AG04450 (cell line): ENCODE measurements at regions not wholly inside any gene's neighbourhood (a gene's known extent, or its start where the extent isn't known, plus 50 kb on each side); places are given as distances from the start of the nearest gene placed in this dataset.

Source experiments
- CTCF ChIA-PET: fragments of 300-600, 350-600 bp; formaldehyde crosslinking; extraction: SDS; loops from one replicate; lab custom pipeline; 2022; ENCODE audit warnings: antibody characterized with exemption, inconsistent platforms; lab: Charles Lee
- POLR2A ChIA-PET: fragments of 350-600 bp; formaldehyde crosslinking; extraction: SDS; loops from one replicate; lab custom pipeline; 2021; ENCODE audit warnings: antibody characterized with exemption, inconsistent platforms; lab: Yijun Ruan, JAX
- DNase-seq: peaks from one replicate; pipeline ENCODE4 v3.0.0-alpha.2; 2011; ENCODE audit warnings: low read depth, low spot score
- H3K27ac ChIP-seq: one replicate; pipeline ENCODE4 v1.5.1; 2012; ENCODE audit warnings: low read depth, low read length, control low read depth
- H3K27me3 ChIP-seq: one replicate; pipeline ENCODE4 v1.6.0; 2012; ENCODE audit warnings: low read length; ENCODE audit not compliant: control insufficient read depth, insufficient read depth
- H3K4me3 ChIP-seq: 2 replicates; pipeline ENCODE4 v1.5.1; 2011; ENCODE audit warnings: mild to moderate bottlenecking, low read depth, low read length, control low read depth
- H3K9me3 ChIP-seq: 2 replicates; pipeline ENCODE4 v1.5.1; 2012; ENCODE audit warnings: low read length; ENCODE audit not compliant: control insufficient read depth, insufficient read depth
- TF ChIP-seq, protein P1 (sequence below): IDR thresholded peaks from 2 replicates; pipeline ENCODE4 v1.5.1; 2011; ENCODE audit warnings: low read depth, low read length, control low read depth, inconsistent platforms

DNA sequence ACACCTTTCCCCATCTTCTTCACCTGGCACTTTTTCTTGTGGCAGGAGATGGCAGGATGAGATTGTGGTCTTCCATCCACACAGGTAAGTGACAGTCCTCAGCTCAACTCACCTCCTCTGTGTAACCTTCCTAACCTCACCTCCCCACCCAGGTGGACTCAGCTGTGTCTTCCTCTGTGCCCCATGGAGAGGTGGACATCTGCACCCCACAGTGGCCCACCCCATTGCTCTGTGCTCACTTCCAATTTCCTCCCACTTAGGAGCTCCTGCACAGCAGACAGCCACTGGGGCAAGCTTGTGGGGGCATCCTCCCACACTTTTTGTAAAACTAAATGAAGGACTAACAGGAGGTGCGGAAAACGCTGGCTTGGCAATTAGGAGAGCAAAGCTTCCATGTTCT, 61.6 kb downstream of the MSX1 start:
- Histone ChIP-seq H3K27ac (no peak overlapping the region), H3K27me3 (no peaks in the 10 kb centered on the region), H3K4me3 (no peak overlapping the region), H3K9me3 (no peaks in the 10 kb centered on the region)
- CTCF ChIA-PET = no interaction called here
- TF ChIP-seq, protein P1, sequence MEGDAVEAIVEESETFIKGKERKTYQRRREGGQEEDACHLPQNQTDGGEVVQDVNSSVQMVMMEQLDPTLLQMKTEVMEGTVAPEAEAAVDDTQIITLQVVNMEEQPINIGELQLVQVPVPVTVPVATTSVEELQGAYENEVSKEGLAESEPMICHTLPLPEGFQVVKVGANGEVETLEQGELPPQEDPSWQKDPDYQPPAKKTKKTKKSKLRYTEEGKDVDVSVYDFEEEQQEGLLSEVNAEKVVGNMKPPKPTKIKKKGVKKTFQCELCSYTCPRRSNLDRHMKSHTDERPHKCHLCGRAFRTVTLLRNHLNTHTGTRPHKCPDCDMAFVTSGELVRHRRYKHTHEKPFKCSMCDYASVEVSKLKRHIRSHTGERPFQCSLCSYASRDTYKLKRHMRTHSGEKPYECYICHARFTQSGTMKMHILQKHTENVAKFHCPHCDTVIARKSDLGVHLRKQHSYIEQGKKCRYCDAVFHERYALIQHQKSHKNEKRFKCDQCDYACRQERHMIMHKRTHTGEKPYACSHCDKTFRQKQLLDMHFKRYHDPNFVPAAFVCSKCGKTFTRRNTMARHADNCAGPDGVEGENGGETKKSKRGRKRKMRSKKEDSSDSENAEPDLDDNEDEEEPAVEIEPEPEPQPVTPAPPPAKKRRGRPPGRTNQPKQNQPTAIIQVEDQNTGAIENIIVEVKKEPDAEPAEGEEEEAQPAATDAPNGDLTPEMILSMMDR = no peak
- POLR2A ChIA-PET = no interaction called here
- DNase-seq = no peak

DNA sequence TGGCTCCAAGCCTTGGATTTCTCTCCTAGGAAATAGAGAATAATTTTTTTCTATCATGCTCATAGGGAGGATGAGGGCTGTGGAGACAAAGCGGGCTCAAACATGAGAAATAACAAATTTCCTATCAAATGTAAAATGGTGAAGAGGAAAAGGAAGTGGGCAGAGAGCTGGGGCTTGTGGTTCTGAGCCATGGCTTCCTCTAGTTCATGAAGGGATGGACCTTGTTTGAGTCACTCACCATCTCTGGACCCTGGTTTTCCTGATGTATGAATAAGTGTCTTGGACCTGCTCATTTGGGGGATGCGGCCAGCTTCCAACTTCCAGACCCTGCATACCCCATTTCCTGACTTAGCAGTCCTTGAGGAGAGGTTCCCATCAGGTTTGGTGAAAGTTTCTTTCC, 63.0 kb downstream of the MSX1 start:
- TF ChIP-seq, protein P1 = no peak
- Histone ChIP-seq H3K9me3 (no peaks in the 10 kb centered on the region), H3K4me3 (no peak overlapping the region), H3K27me3 (no peaks in the 10 kb centered on the region), H3K27ac (no peak overlapping the region)
- CTCF ChIA-PET = interaction anchor here (0.6 kb wide), 1 partner anchor 671 kb away, joined by 4 read pairs; no protein-coding TSS in a partner anchor
- POLR2A ChIA-PET = no interaction called here
- no peak for DNase-seq

DNA sequence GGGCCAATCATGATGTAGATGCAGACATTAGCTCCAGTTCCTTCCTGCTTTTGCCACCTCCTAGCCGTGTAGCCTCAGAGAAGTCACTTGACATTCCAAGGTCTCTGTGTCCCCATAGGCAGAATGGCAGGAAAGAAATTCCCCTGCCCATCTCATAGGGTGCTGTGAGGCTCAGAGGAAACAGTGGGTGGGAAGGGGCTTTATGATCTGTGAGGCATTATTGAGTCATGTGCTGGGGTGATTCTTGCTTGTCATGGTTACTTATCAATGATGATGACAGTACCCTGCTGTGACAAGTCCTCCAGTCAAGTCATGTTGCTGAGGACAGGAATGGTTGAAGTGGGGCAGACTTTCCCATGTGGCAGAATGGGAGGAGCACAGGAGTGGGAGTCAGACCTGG, 63.7 kb downstream of the MSX1 start:
- ChIA-PET CTCF (no interaction called here), POLR2A (no interaction called here)
- H3K27ac ChIP-seq = no peak overlapping the region
- no peaks in the 10 kb centered on the region for H3K9me3 ChIP-seq
- TF ChIP-seq, protein P1 = no peak
- H3K4me3 ChIP-seq = no peak overlapping the region
- no peak for DNase-seq
- no peaks in the 10 kb centered on the region for H3K27me3 ChIP-seq

DNA sequence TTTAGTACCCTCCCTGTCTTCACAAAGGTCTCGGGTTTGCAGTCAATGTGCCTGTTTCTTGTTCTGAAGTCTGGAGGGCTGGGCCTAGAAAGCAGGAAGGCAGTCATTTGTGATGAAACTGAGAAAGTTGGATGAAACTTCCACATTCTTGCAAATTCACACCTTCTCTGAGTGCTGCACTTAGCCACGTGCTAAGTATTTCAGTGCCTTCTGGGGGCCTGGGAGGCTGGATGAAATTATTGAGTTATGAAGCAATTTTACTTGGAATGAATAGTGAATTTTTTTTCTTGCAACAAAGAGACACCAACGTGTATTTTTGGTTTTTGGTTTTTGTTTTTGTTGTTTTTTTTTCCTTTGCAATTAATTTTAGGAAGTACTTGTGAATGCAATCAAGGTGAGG, 71.2 kb downstream of the MSX1 start:
- DNase-seq = no peak
- Histone ChIP-seq H3K27me3 (no peaks in the 10 kb centered on the region), H3K9me3 (no peaks in the 10 kb centered on the region), H3K4me3 (no peak overlapping the region), H3K27ac (no peak overlapping the region)
- TF ChIP-seq, protein P1 = no peak
- ChIA-PET CTCF (no interaction called here), POLR2A (no interaction called here)

DNA sequence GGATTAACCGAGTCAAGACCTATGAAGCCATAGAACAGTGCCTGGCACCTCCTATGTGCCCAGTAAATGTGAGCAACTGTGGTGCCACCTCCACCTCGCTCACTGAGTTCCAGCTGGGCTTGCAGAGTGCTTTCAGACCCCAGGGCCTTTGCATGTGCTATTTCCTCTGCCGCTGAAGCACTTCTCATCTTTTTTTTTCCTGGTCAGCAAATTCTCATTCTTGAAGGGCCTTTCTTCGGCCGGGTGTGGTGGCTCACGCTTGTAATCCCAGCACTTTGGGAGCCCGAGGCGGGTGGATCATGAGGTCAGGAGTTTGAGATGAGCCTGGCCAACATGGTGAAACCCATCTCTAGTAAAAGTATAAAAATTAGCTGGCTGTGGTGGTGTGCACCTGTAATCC, 76.5 kb downstream of the MSX1 start:
- no peak overlapping the region for H3K27ac ChIP-seq
- TF ChIP-seq, protein P1 = no peak
- H3K27me3 ChIP-seq = no peaks in the 10 kb centered on the region
- ChIA-PET POLR2A (no interaction called here), CTCF (no interaction called here)
- DNase-seq = no peak
- H3K9me3 ChIP-seq = no peaks in the 10 kb centered on the region
- H3K4me3 ChIP-seq = no peak overlapping the region
